HUES48 (cell line): ENCODE measurements at regions not wholly inside any gene's neighbourhood (a gene's known extent, or its start where the extent isn't known, plus 50 kb on each side); places are given as distances from the start of the nearest gene placed in this dataset.

ENCODE experiments used
- H3K27ac ChIP-seq: one replicate; pipeline ENCODE4 v1.7.0; 2013; ENCODE audit warnings: low read depth, low read length, inconsistent platforms
- H3K27me3 ChIP-seq: 2 replicates; pipeline ENCODE4 v1.6.1; 2013; ENCODE audit warnings: mild to moderate bottlenecking, low read length; ENCODE audit not compliant: control insufficient read depth, insufficient read depth
- H3K36me3 ChIP-seq: 2 replicates; pipeline ENCODE4 v1.6.1; 2013; ENCODE audit warnings: low read length; ENCODE audit not compliant: control insufficient read depth, insufficient read depth
- H3K4me1 ChIP-seq: 2 replicates; pipeline ENCODE4 v1.6.1; 2013; ENCODE audit warnings: mild to moderate bottlenecking, low read length; ENCODE audit not compliant: control insufficient read depth, insufficient read depth
- H3K4me3 ChIP-seq: 2 replicates; pipeline ENCODE4 v1.5.1; 2013; ENCODE audit warnings: mild to moderate bottlenecking, low read depth, low read length
- H3K9ac ChIP-seq: 2 replicates; pipeline ENCODE4 v1.6.1; 2013; ENCODE audit warnings: mild to moderate bottlenecking, low read depth, low read length, moderate library complexity
- H3K9me3 ChIP-seq: 2 replicates; pipeline ENCODE4 v1.6.1; 2013; ENCODE audit warnings: low read length; ENCODE audit not compliant: control insufficient read depth, insufficient read depth

- H3K27ac ChIP-seq = no peak overlapping the region
- peaks cover 22% of the 10 kb centered on the region for H3K9me3 ChIP-seq
- H3K4me1 ChIP-seq = no peaks in the 10 kb centered on the region
- H3K36me3 ChIP-seq = no peaks in the 10 kb centered on the region
- H3K27me3 ChIP-seq = no peaks in the 10 kb centered on the region
- H3K4me3 ChIP-seq = no peak overlapping the region
- no peak overlapping the region for H3K9ac ChIP-seq
Observed at GRCh38 chr6:88481519-88481918, 315.4 kb upstream of the CNR1 start.

- no peak overlapping the region for H3K9ac ChIP-seq
- H3K9me3 ChIP-seq = peaks cover 22% of the 10 kb centered on the region
- H3K4me1 ChIP-seq = no peaks in the 10 kb centered on the region
- no peaks in the 10 kb centered on the region for H3K27me3 ChIP-seq
- H3K27ac ChIP-seq = no peak overlapping the region
- H3K4me3 ChIP-seq = no peak overlapping the region
- H3K36me3 ChIP-seq = no peaks in the 10 kb centered on the region
Observed at GRCh38 chr6:88480816-88481215, 314.7 kb upstream of the CNR1 start.

- no peak overlapping the region for H3K9ac ChIP-seq
- peaks cover 15% of the 10 kb centered on the region for H3K9me3 ChIP-seq
- no peak overlapping the region for H3K27ac ChIP-seq
- no peaks in the 10 kb centered on the region for H3K27me3 ChIP-seq
- no peak overlapping the region for H3K4me3 ChIP-seq
- 0 out of 2 replicates have a peak, but pooled peaks cover 5% of the 10 kb centered on the region for H3K4me1 ChIP-seq
- no peaks in the 10 kb centered on the region for H3K36me3 ChIP-seq
Observed at GRCh38 chr6:88477413-88477812, 311.3 kb upstream of the CNR1 start.

- Histone ChIP-seq H3K27me3 (no peaks in the 10 kb centered on the region), H3K4me1 (0 out of 2 replicates have a peak, but pooled peaks cover 5% of the 10 kb centered on the region), H3K9ac (no peak overlapping the region), H3K4me3 (no peak overlapping the region), H3K36me3 (no peaks in the 10 kb centered on the region), H3K27ac (no peak overlapping the region), H3K9me3 (peaks cover 15% of the 10 kb centered on the region)
Observed at GRCh38 chr6:88476388-88476787, 310.2 kb upstream of the CNR1 start.

GRCh38 chr6:88474720-88475119 lies 308.6 kb upstream of the CNR1 start:
- Histone ChIP-seq H3K4me1 (0 out of 2 replicates have a peak, but pooled peaks cover 5% of the 10 kb centered on the region), H3K9me3 (peaks cover 15% of the 10 kb centered on the region), H3K4me3 (no peak overlapping the region), H3K36me3 (no peaks in the 10 kb centered on the region), H3K9ac (no peak overlapping the region), H3K27ac (no peak overlapping the region), H3K27me3 (no peaks in the 10 kb centered on the region)

- no peak overlapping the region for H3K27ac ChIP-seq
- no peak overlapping the region for H3K9ac ChIP-seq
- H3K27me3 ChIP-seq = no peaks in the 10 kb centered on the region
- no peaks in the 10 kb centered on the region for H3K36me3 ChIP-seq
- H3K9me3 ChIP-seq = peaks cover 15% of the 10 kb centered on the region
- H3K4me1 ChIP-seq = 0 out of 2 replicates have a peak, but pooled peaks cover 5% of the 10 kb centered on the region
- no peak overlapping the region for H3K4me3 ChIP-seq
Observed at GRCh38 chr6:88473589-88473988, 307.4 kb upstream of the CNR1 start.

- Histone ChIP-seq H3K27me3 (no peaks in the 10 kb centered on the region), H3K27ac (no peak overlapping the region), H3K36me3 (no peaks in the 10 kb centered on the region), H3K4me3 (no peak overlapping the region), H3K9ac (no peak overlapping the region), H3K4me1 (0 out of 2 replicates have a peak, but pooled peaks cover 5% of the 10 kb centered on the region), H3K9me3 (peaks cover 12% of the 10 kb centered on the region)
Observed at GRCh38 chr6:88472851-88473525, 306.8 kb upstream of the CNR1 start.

- Histone ChIP-seq H3K9me3 (no peaks in the 10 kb centered on the region), H3K27ac (no peak overlapping the region), H3K36me3 (no peaks in the 10 kb centered on the region), H3K27me3 (no peaks in the 10 kb centered on the region), H3K4me1 (no peaks in the 10 kb centered on the region), H3K9ac (no peak overlapping the region), H3K4me3 (no peak overlapping the region)
Observed at GRCh38 chr6:88459643-88460042, 293.5 kb upstream of the CNR1 start.

- Histone ChIP-seq H3K36me3 (no peaks in the 10 kb centered on the region), H3K27ac (no peak overlapping the region), H3K4me1 (no peaks in the 10 kb centered on the region), H3K27me3 (no peaks in the 10 kb centered on the region), H3K4me3 (no peak overlapping the region), H3K9me3 (no peaks in the 10 kb centered on the region), H3K9ac (no peak overlapping the region)
Observed at GRCh38 chr6:88459189-88459588, 293.0 kb upstream of the CNR1 start.

GRCh38 chr6:88458662-88459061 lies 292.5 kb upstream of the CNR1 start:
- H3K9me3 ChIP-seq = no peaks in the 10 kb centered on the region
- no peak overlapping the region for H3K27ac ChIP-seq
- no peak overlapping the region for H3K9ac ChIP-seq

GRCh38 chr6:88456221-88456859 lies 290.2 kb upstream of the CNR1 start:
- Histone ChIP-seq H3K4me1 (no peaks in the 10 kb centered on the region), H3K27ac (no peak overlapping the region), H3K4me3 (no peak overlapping the region), H3K9me3 (no peaks in the 10 kb centered on the region), H3K27me3 (no peaks in the 10 kb centered on the region), H3K36me3 (no peaks in the 10 kb centered on the region), H3K9ac (no peak overlapping the region)

More at GRCh38 chr6:88458662-88459061, 292.5 kb upstream of the CNR1 start:
- no peaks in the 10 kb centered on the region for H3K4me1 ChIP-seq
- H3K36me3 ChIP-seq = no peaks in the 10 kb centered on the region
- no peak overlapping the region for H3K4me3 ChIP-seq
- no peaks in the 10 kb centered on the region for H3K27me3 ChIP-seq
